Esophagus muscularis mucosa (tissue), 4 donors: ENCODE measurements at regions not wholly inside any gene's neighbourhood (a gene's known extent, or its start where the extent isn't known, plus 50 kb on each side); places are given as distances from the start of the nearest gene placed in this dataset.

Experiments used
- DNase-seq: peaks from one replicate; pipeline ENCODE4 v3.0.0-alpha.2; 2017; ENCODE audit errors: extremely low spot score
- H3K27ac ChIP-seq, 4 donors: fragments of 200-600 bp; sonication (generic); replicated peaks in 1 of 4; 1 replicate in 3 of 4; 2 replicates in 1 of 4; pipeline ENCODE4 v1.5.1; 2016 to 2019; ENCODE audit warnings: mild to moderate bottlenecking in 1 of 4
- H3K27me3 ChIP-seq, 4 donors: fragments of 200-600 bp; sonication (generic); one replicate each; pipeline versions ENCODE4 v1.5.1 to v1.6.0; 2016 to 2019
- H3K36me3 ChIP-seq, 4 donors: fragments of 200-600 bp; sonication (generic); one replicate each; pipeline ENCODE4 v1.5.1; 2016 to 2019
- H3K4me1 ChIP-seq, 4 donors: fragments of 200-600 bp; sonication (generic); one replicate each; pipeline ENCODE4 v1.5.1; 2016 to 2019
- H3K4me3 ChIP-seq, 4 donors: fragments of 200-600 bp; sonication (generic); 1 replicate in 2 of 4; 2 replicates in 2 of 4; pipeline ENCODE4 v1.5.1; 2016 to 2019; ENCODE audit warnings: mild to moderate bottlenecking in 4 of 4, moderate library complexity in 1 of 4
- H3K9me3 ChIP-seq, 4 donors: fragments of 200-600 bp; sonication (generic); 1 replicate in 3 of 4; 2 replicates in 1 of 4; pipeline ENCODE4 v1.5.1; 2016 to 2019
- EP300 ChIP-seq: sonication (generic); formaldehyde crosslinking; IDR thresholded peaks from one replicate; pipeline ENCODE4 v1.6.1; 2017; ENCODE audit warnings: antibody characterized with exemption
- POLR2A ChIP-seq: fragments of 450-650 bp; IDR thresholded peaks from one replicate; pipeline ENCODE4 v1.6.1; 2017; ENCODE audit warnings: antibody characterized with exemption, moderate library complexity, mild to moderate bottlenecking, low read depth
- POLR2AphosphoS5 ChIP-seq, 2 donors: sonication (generic); formaldehyde crosslinking; IDR thresholded peaks; one replicate each; pipeline ENCODE4 v1.6.1; 2017; ENCODE audit warnings: antibody characterized with exemption in 2 of 2
- WGBS: methylation state at CpG from one replicate; pipeline ENCODE4 v1.1.5; 2018; 5-methylcytosine and 5-hydroxymethylcytosine counted together
- intact Hi-C: fragments of 100-400 bp; cut with DNase I; formaldehyde crosslinking; loops from one replicate; pipeline ENCODE4 v1.15.1; 2023
- TF ChIP-seq, protein P1 (sequence below), 3 experiments: fragments of 200-600 bp in 2 of 3; fragments of 450-650 bp in 1 of 3; sonication (generic) in 2 of 3; IDR thresholded peaks; one replicate each; pipeline ENCODE4 v1.5.1; 2017 to 2019; ENCODE audit warnings: antibody characterized with exemption in 3 of 3, mild to moderate bottlenecking in 2 of 3, moderate library complexity in 1 of 3

DNA sequence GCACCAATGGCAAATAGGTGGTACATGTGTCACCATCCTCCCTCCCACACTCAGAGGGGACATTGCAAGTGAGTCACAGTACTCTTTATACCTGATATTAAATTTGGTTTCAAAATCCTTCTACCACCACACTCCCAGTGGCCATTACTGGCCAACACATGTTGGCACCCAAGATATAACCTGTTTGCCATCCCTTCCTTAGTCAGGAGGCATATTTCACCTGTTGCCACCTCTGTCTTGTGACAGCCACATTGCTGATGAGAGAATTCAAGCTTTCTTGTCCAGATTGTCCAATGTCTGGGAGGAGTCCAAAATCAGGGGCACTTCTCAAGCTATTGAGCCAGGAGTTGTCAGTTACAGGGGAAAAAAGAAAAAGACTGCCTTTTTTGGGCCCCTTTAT is 80.2 kb upstream of the WWC1 start:
- DNase-seq = no peak
- no peak for TF ChIP-seq POLR2AphosphoS5 (IDR thresholded peaks at IDR 0.05)
- TF ChIP-seq POLR2A = no peak
- TF ChIP-seq EP300 = no peak
- TF ChIP-seq, protein P1, sequence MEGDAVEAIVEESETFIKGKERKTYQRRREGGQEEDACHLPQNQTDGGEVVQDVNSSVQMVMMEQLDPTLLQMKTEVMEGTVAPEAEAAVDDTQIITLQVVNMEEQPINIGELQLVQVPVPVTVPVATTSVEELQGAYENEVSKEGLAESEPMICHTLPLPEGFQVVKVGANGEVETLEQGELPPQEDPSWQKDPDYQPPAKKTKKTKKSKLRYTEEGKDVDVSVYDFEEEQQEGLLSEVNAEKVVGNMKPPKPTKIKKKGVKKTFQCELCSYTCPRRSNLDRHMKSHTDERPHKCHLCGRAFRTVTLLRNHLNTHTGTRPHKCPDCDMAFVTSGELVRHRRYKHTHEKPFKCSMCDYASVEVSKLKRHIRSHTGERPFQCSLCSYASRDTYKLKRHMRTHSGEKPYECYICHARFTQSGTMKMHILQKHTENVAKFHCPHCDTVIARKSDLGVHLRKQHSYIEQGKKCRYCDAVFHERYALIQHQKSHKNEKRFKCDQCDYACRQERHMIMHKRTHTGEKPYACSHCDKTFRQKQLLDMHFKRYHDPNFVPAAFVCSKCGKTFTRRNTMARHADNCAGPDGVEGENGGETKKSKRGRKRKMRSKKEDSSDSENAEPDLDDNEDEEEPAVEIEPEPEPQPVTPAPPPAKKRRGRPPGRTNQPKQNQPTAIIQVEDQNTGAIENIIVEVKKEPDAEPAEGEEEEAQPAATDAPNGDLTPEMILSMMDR (IDR thresholded peaks at IDR 0.05) = no peak
- Histone ChIP-seq H3K27me3 (no peaks in the 10 kb centered on the region), H3K4me3 (no peak overlapping the region), H3K9me3 (no peaks in the 10 kb centered on the region), H3K36me3 (no peaks in the 10 kb centered on the region), H3K27ac (no peak overlapping the region), H3K4me1 (no peaks in the 10 kb centered on the region)
- intact Hi-C loops = loop anchor here (10.0 kb wide), 1 partner anchor 96 kb away; no protein-coding TSS in a partner anchor

DNA sequence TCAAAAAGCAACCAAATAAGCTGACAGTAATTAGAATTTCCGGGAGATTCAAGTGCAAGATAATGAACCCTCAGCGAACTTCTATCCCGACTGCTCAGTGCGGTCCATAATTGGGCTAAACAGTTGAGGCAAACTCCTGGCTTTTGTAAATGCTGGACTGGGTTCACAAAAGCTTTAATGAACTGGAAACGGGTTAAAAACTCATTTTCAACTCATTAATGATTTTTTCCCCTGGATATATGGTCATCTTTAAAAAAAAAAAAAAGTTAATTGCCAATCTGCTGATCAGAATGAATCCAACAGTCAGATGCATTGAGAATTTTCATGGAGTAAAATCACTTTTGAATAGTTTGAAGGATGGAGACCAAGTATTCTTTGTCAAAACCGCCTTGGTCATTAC is 79.5 kb upstream of the WWC1 start:
- H3K4me3 ChIP-seq = no peak overlapping the region
- intact Hi-C loops = loop anchor here (10.0 kb wide), 1 partner anchor 97 kb away; no protein-coding TSS in a partner anchor
- H3K27me3 ChIP-seq = no peaks in the 10 kb centered on the region
- TF ChIP-seq, protein P1 (IDR thresholded peaks at IDR 0.05) = no peak
- TF ChIP-seq EP300 (no peak), POLR2AphosphoS5 (IDR thresholded peaks at IDR 0.05) (no peak), POLR2A (no peak)
- no peak for DNase-seq
- no peak overlapping the region for H3K27ac ChIP-seq
- WGBS = 91% methylated on average over 6 of the region's 6 CpGs
- no peaks in the 10 kb centered on the region for H3K9me3 ChIP-seq
- no peaks in the 10 kb centered on the region for H3K36me3 ChIP-seq
- H3K4me1 ChIP-seq = no peaks in the 10 kb centered on the region

DNA sequence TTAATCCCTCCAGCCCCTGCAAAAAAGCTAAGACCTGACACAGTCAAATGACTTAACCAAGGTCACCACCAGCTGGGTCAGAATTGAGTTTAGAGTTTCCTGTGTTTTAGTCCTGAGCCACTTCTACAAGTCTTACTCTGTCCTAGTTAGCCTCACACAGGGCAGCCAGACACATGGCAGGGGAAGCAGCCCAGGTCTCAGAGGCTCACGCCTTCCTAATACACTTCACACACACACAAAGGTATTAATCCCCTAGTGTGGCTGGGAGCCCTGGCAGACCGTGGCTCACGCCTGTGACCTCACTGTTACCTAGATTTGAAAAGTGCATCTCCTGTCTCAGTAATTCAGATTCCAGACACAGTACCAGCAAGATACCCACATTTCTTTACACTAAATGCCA is 77.4 kb upstream of the WWC1 start:
- Histone ChIP-seq H3K9me3 (no peaks in the 10 kb centered on the region), H3K4me1 (peaks cover 0 to under 1% (median 0%) of the 10 kb centered on the region in 4 donors), H3K27me3 (no peaks in the 10 kb centered on the region), H3K4me3 (no peak overlapping the region), H3K27ac (no peak overlapping the region), H3K36me3 (no peaks in the 10 kb centered on the region)
- DNase-seq = no peak
- WGBS = 98% methylated on average over 3 of the region's 3 CpGs
- intact Hi-C loops = loop anchor here (10.0 kb wide), 1 partner anchor 99 kb away; no protein-coding TSS in a partner anchor
- TF ChIP-seq, protein P1 (IDR thresholded peaks at IDR 0.05) = no peak
- TF ChIP-seq EP300 = no peak
- TF ChIP-seq POLR2A = no peak
- no peak for TF ChIP-seq POLR2AphosphoS5 (IDR thresholded peaks at IDR 0.05)

DNA sequence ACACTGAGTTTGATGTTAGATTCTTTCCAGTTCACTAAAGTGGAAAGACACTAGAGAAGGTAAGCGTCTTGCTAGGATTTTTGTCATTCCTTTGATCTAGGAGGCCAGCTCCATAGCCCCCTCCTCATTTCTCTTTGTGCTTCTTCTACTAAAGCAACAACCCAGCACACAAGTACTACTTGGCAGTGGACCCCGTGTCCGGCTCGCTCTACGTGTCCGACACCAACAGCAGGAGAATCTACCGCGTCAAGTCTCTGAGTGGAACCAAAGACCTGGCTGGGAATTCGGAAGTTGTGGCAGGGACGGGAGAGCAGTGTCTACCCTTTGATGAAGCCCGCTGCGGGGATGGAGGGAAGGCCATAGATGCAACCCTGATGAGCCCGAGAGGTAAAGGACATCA is 76.6 kb upstream of the WWC1 start:
- intact Hi-C loops = loop anchor here (10.0 kb wide), 1 partner anchor 100 kb away; no protein-coding TSS in a partner anchor
- WGBS = 95% methylated on average over 13 of the region's 13 CpGs
- Histone ChIP-seq H3K4me3 (no peak overlapping the region), H3K9me3 (no peaks in the 10 kb centered on the region), H3K4me1 (peaks cover 3 to 7% (median 5%) of the 10 kb centered on the region in 4 donors), H3K27me3 (no peaks in the 10 kb centered on the region), H3K36me3 (no peaks in the 10 kb centered on the region), H3K27ac (no peak overlapping the region)
- no peak for DNase-seq
- TF ChIP-seq POLR2A (no peak), POLR2AphosphoS5 (IDR thresholded peaks at IDR 0.05) (no peak), EP300 (no peak)
- TF ChIP-seq, protein P1 (IDR thresholded peaks at IDR 0.05) = no peak

DNA sequence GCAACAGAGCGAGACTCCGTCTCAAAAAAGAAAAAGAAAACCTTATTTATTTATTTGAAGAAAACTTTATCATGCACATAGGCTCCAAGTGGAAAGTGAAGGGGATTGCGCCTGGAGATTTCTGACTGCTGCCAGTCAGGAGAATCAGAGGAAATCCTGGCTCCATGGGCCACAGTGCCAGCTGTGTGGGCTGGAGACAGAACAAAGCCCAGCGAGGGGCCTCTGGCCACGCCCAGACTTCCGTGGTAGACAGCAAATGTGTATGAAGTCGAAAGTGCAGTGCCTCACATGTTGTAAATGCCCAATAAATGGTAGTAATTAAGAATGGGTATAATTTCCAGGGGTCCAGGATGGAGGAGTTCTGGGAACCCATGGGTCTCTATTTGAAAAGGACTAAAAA is 75.8 kb upstream of the WWC1 start:
- WGBS = 78% methylated on average over 7 of the region's 7 CpGs
- H3K4me3 ChIP-seq = no peak overlapping the region
- TF ChIP-seq POLR2A (no peak), EP300 (no peak), POLR2AphosphoS5 (IDR thresholded peaks at IDR 0.05) (no peak)
- TF ChIP-seq, protein P1 (IDR thresholded peaks at IDR 0.05) = no peak

More for the DNA sequence above, 75.8 kb upstream of the WWC1 start:
- no peak for DNase-seq
- Histone ChIP-seq H3K9me3 (no peaks in the 10 kb centered on the region), H3K27ac (no peak overlapping the region), H3K27me3 (peaks cover 0 to 1% (median 0%) of the 10 kb centered on the region in 4 donors), H3K36me3 (no peaks in the 10 kb centered on the region), H3K4me1 (peaks cover 3 to 7% (median 5%) of the 10 kb centered on the region in 4 donors)
- intact Hi-C loops = loop anchor here (10.0 kb wide), 1 partner anchor 101 kb away; no protein-coding TSS in a partner anchor
